ENCODE measurements at regions not wholly inside any gene's neighbourhood (a gene's known extent, or its start where the extent isn't known, plus 50 kb on each side); places are given as distances from the start of the nearest gene placed in this dataset.

GRCh38 chr7:124155432-124156022, 122.7 kb upstream of the TMEM229A start:
- TF ChIP-seq POLR2A (IDR thresholded peaks at IDR 0.05): no peak
- TF ChIP-seq CTCF (IDR thresholded peaks at IDR 0.05): peak; percentile 9 to 57 (median 38)
